Activated T-cell treated with anti-CD3 and anti-CD28 coated beads, Interleukin-2, amount 50 U/mL, for 48 hours (primary cell): ENCODE measurements at regions not wholly inside any gene's neighbourhood (a gene's known extent, or its start where the extent isn't known, plus 50 kb on each side); places are given as distances from the start of the nearest gene placed in this dataset.

Experiments
- DNase-seq, 2 experiments: peaks; one replicate each; pipeline ENCODE4 v3.0.0-alpha.2; 2020

DNA sequence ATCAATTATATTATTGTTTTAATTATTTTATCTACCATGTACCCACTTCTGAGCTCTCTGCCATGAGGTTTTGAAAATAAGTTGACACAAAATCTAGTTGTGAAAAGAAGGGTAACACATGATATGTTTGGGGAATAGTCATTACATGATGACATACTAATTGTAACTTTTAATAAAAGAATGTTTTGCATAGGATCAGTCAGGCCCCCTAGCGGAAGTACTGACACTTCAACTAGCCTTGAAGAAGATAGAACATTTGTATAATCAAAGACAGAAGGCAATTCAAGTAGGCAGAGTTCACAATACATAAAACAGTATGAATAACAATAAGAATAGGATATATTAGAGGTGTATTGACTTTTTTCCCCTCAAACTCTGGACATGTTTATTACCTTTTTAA is 1191.0 kb upstream of the AGA start:
- no peak for DNase-seq

DNA sequence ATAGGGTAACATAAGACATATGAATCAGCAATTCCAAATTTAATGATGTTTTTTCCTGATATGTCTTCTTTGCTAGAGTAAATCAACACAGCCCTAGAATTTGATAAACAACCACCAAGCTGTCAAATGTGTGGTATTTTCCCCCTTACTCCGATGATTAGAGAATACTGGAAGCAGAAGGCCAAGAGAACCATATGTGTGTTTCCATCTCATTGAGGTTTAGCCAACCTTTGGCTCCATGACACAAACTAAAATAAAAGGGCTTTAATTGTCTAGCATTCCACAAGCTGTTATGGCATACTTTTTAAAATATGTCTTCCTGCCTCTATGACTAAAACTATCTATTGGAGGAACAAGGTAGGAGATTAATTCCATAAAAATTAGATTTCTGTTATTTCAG is 1222.4 kb upstream of the AGA start:
- DNase-seq, result no peak

DNA sequence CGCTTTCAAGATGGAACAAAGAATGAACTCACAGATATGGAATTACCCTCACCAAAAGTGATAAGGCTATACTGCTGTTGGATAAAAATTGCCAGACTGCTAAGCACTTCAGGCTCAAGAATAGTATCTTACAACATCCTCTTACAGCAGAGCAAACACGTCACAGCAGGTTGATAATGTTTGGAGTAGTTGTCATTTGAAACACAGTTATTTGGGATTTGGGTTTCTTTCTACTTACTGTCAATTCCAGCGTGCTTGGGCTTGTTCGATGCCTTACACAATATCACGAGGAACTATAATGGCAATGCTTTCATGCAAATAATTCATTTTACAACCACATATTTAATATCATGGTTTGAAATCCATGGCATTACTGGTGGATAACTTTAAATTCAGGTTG is 1223.7 kb upstream of the AGA start:
- no peak for DNase-seq

DNA sequence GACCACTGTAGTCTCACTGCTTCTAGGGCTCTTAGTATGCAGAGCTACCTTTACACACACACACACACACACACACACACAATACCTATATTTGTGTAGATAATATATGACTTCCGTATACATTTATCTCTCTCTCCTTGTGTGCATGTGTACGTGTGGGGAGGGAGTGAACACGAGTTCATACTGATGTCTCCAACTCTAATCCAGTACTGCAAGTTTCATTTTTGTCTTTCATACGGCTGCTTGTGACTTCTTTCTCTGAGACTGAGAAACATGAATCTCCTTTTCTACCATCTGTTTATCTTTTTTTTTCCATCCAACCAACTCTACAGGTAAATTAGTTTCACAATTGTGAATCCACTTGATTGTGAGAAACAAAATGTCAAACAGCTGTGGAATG is 1229.5 kb upstream of the AGA start:
- no peak for DNase-seq

DNA sequence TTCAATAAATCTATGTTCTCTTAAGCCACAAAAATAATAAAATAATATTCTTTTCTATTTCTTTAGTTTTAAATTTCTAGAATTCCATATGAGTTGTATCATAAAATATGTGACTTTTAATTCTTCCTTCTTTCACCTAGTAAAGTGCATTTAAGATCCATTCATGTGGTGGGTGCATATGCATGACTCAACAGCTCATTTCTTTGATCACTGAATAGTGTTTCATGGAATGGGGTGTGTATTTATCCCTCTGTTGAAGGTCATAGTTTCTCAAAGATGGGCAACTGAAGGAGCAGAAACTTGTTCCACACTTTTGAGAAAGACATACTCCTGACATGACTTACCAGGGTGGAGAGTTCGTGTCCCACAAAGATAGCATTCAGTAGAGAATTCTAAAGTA is 1230.3 kb upstream of the AGA start:
- DNase-seq, result no peak

DNA sequence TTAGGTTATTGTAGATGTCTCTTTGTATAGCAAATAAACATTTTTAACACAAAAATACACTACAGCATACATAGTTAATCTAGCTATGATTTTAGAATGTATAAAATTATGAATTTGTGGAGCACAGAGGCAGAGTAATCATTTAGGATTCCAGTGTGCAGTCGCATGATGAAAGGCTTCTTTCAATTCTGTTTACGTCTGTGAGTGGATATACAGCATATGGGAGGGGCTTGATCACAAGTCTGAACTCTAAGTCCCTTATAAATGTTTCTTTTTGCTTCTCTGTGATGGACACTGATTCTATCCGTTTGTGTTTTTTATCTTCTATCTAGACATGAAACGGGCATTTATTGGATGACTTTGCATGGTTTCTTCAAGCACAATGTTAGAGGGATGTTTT is 1239.6 kb upstream of the AGA start:
- no peak for DNase-seq

DNA sequence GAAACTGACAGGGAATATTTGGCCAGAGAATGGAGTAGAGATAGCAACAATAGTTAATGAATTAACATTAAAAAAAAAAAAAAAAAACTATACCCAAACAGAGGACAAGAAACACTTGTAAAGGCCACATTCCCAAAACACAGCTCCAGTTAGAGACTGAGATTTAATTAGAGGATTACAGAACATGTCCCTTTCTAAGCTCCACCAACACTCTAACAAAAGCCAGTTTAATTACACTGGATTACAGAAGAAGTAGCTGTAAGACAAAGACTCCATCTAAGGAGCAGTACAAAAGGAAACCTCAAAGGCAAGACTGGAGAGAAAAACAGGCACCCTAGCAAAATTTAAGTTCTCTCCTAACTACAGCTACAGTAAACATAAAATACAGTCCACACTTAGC is 1247.7 kb upstream of the AGA start:
- DNase-seq, result no peak

DNA sequence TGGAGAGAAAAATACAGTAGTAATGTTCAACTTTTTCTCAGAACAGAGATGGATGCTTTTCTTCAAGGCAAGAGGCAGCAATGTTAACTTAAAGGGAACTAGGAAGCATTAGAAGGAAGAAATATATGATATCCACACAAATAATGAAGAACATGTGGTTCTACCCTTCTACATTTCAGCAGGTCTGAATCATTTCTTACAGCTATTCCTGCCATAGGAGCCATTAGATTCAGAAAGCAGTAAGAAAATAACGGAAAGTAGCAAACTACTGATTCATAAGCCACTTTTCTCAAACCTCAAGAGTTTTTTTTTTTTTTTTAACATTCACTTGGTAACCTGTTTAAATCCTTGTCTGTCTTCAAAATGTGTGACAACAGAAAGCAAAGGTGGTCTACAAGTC is 1251.6 kb upstream of the AGA start:
- DNase-seq, result no peak

DNA sequence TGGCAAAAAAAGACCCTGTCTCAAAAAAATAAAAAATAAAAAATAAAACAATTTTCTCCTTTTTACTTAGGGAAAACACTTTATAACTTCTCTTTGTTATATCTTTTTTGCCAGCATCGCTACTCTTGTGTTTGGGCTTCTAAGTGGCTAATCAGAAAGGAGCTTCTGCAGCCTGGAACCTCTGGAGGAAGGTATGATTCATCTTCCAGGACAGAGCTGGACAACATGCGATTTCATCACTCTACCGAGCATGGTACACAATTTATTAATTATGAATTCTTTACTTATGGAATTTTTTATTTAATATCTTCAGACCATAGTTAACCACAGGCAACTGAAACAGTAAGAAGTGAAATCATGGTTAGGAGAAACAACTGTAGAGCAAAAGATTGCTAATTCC is 1254.3 kb upstream of the AGA start:
- DNase-seq, result no peak

DNA sequence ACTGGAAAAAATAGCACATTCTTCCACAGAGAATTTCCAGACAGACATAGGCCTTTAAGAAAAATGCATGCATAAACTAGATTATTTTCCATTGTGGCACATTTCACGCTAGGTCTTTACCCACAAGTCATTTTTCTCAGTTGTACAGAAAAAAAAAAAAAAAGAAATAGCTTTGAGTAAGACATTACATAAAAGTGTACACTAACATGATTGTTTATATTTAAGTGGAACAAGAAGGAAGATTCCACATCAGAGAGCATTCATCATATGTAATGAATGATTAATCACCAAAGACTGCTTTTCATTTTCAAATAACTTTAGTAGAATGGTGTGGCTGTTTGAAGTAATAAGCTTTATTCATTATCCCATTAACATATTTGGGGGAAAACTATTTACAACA is 1270.2 kb upstream of the AGA start:
- no peak for DNase-seq

DNA sequence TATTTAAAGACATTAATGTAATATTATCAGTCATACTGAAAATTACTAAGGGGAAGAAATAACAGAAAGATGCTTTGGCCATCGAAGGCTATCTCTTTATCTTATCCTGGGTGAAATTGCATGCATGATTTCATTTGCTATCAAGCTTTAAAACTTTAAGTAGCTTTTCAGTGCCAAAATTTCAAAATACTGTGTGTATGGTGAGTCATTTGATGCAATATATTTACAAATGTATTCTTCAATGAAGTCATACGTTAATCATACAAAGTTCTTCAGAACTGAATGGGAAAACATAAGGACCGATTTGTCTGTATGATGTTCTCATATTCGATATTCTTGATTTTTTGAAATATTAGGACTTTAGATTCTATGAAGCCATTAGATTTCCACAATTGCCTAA is 1295.8 kb upstream of the AGA start:
- DNase-seq, result no peak

DNA sequence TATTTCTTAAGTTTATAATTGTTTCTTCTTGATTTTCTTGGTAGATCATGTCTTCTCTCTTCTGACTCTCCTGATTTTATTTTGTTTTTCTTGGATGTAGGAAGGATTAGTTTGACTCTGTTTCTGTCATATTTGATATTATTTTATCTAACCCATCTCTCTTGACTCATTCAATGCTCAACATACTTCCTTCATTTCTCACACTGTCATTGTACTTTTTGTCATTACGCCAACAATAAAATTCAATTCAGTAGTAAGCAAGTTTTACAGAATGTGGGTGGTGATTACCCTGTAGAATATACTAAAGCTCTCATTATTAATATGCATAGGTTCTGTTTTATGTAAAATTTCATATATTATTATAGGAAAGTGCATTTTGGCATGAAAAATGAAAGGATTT is 1303.0 kb upstream of the AGA start:
- DNase-seq, result no peak

DNA sequence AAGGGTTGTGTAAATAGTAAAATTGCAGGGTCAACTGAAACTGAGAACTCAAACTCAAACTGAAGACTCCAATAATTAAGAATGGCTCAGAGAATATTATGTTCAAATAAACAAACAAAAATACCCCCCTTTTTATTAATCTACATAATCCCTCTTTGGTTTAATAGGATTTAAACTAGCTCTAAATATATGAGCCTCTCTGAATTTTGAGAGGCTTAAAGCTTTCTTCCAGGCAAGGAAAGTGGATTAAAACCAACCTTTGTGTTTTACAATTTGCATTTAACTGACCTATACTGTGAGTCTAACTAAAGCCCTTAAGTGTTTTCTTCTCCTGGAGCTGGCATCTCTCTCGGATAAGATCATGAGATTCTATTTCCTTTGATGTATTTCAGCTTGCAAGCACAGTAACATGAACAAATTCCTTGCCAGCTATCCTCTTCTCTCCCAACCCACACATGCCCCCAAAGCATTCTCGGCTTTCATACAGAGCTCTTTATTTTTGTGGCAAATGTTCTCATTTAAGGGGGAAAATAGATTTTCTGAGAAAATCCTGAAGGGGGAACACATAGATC is 1310.8 kb upstream of the AGA start:
- no peak for DNase-seq

DNA sequence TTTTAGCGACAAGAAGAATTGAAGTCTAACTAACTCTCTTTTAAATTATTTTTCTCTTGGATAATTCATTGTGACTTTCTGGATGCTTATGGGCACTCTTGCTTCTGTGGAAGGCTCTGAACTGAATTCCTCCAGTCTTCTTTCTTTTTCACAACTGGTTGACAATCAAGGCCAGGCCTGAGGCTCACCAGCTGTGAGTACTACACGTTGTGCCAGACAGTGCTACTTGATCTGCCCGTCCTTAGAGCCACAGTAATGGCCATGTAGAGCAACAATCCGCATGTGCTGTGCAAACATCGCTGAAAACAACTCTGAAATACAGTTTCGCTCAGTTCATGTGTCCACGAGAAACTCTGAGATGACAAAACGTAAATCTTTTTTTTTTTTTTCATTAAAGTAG is 1336.3 kb upstream of the AGA start:
- DNase-seq, result no peak

DNA sequence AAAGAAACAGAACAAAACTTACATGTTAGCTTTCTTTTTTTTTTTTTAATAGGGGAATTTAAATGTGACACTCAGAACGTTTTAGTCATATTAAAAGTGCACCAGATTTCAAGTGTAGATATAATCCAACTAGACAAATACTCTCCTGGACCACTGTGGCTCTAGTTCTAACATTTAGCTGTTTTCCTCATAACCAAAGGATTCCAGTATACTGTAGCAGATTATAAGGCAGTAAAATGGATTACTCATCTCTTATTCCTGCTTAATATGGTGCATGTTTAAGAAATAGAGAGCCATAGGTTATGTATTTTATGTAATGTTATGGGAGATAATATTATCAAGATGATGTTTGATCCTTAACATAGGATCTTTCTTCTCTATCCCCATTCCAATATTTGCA is 1339.5 kb upstream of the AGA start:
- DNase-seq, result no peak

DNA sequence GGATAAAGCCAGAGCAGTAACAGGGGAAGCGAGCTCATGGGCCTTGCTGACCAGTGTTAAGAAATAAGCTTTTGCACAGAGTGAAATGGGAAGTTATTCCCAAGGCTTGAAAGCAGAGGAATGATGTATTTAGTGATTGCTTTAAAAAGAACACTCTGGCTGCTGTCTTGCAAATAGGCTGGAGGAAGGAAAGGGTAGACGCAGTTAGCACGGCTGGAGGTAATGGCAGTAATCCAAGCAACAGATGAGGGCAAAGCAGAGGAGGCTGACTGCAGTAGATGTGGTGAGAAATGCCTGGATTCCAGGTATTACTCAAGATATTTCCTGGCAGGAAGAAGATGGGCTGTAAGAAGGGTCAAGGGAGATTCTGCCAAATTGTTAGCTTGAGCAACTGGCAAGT is 1342.3 kb upstream of the AGA start:
- no peak for DNase-seq

DNA sequence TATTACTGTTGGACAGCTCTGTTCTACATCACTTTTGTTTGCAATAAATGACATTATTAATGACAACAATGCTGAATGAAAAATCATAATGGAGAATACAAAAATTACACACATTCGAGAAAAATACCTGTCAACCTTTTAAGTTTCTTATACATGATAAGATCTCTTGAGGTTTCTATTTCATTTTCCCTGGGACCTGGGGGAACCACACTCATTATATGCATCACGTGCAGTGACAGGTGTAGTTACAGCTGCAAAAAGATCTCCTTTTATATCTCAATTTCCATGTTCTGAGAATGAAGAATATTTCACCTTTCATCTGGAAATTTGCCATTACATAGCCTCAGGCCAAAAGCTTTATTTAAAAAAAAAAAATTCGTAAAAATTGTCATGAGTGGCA is 1347.0 kb upstream of the AGA start:
- no peak for DNase-seq

DNA sequence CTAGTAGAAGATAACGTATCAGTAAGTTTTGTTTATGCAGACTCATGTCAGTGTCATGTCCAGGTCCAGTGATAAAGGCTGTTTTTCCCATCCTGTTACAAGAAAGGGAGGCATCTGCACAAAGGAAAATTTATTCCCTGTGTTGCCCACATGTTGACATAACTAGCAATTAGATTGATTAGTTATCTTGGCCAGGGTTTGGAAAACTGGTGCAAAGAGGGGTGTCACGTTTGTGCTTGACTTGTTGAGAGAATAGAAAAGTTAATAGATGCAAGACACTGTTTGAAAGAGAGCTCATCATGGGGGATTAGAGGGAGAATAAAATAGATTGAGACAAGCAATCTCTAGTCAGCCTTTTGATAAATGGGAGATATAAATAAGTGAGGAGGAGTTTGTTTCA is 1357.0 kb upstream of the AGA start:
- no peak for DNase-seq

DNA sequence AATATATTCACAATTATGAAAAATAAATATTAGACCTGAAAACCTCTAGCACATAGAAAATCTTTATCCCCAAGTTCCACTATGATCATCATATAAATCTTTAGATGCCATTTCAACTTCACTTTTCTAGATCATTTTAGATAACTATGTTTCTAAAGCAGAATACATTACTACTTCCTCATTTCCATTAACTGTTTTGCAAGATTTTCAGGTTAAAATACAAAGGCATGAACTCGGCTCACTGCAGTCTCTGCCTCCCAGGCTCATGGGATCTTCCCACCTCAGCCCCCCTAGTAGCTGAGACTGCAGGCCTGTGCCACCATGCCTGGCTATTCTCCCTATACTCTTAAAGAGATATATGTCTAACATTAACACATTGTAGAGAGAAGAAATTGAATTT is 1365.9 kb upstream of the AGA start:
- DNase-seq, result no peak

DNA sequence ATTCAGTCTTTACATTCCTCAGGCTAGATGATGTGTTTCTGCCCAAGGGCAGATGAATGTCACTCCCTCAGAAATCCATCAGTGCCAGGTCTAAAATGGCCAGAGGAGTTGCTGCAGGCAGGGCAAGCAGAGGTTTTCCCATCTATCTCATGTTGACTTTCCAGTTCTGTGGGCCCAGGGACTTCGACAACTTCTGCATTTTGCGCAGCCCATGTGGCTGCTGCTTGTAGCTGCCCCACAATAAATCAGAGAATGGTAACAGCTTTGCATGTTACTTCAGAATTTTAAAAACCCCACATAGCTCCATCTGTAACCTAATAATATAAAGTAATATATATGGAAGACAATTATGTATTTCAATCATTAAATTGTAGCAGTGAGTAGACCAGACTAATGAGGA is 1367.7 kb upstream of the AGA start:
- DNase-seq, result no peak

DNA sequence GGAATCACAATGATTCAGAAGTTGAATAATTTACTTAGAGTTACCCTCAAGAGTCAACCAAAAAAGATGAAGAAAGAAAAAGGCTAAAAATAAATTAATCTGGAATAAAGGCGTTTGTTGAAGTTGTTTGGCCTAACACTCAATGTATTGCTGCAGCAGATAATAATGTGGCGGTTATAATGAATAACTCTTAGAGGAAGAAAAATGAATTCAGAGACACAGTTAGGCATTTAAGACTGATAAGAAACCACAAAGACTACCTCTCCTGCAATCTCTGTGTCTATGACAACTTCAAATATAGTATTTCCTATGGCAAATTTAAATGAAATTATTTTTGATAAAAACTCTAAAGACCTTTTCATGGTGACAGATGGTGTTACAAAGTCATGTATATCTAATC is 1369.1 kb upstream of the AGA start:
- DNase-seq, result no peak

DNA sequence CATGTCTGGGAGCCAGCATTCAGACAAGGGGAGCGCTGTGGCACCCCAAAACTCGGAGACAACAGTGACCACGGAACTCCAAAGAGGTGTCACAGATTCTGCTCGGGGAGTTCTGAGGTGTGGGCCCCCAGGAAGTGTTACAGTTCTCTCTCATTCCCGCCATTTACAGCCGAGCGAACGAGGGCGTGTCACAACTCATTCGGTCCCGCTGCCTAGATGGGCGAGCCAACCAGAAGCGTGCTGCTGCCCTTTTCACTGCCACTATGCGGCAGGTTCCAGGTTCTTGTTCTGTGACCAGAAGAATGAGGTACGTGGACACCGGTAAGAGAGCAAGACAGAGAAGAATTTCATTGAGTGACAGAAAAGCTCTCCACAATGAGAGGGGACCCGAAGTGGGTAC is 1370.6 kb upstream of the AGA start:
- no peak for DNase-seq

DNA sequence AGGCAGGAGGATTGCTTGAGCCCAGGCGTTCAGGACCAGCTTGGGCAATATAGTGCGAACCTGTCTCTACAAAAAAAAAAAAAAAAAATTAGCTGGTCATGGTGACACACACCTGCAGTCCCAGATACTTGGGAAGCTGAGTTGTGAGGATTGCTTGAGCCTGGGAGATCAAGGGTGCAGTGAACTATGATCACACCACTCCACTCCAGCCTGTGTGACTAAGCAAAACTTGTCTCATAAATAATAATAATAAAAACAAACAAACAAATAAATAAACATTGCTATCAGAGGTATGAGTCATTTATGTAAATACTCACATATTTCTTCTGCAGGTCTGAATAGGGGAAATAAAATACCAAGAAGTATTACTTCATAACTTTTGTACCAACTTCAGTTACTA is 1372.7 kb upstream of the AGA start:
- DNase-seq, result no peak

DNA sequence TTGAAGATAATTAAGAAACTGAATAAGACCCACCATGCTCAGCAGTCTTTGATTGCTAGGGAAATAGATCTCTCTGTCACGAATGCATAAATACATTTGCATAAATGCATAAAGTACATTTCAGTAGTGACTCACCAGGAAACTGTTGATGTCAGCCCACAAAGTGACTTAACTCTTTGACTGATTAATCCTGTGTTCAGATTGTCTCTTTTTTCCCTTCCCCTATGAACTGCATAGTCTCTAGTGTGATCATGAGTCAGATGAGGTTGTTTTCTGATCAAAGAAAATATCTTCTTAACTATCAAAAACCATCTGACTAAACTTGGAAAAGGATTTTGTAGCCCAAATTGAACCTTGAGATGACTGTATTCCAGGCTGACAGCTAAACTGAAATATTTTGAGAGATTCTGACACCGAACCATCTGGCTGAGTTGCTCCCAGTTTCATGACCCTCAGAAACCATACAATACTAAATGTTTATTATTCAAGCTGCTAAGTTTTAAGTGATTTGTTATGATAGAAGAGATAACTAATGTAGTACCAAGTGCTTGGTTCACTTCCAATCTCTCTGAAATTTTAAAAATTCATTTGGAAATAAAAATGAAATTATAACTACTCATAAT is 1381.5 kb upstream of the AGA start:
- no peak for DNase-seq

DNA sequence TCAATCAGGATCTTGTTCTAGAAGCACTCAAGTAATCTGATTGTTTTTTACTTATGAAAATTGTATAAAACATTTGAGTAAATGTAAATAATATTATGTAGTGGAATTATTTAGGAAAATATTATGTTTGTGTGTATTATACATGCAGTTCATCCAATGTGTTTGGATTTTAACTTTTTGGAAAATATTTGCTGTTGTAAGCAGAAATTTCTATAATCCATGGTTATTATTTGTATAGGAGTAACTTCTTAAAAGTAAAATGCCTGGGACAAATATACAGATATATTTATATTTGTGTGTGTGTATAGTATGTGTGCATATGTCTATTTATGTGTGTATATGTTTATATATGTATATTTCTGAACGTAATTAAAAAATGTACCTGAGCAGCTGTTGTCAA is 1394.6 kb upstream of the AGA start:
- DNase-seq, result no peak

DNA sequence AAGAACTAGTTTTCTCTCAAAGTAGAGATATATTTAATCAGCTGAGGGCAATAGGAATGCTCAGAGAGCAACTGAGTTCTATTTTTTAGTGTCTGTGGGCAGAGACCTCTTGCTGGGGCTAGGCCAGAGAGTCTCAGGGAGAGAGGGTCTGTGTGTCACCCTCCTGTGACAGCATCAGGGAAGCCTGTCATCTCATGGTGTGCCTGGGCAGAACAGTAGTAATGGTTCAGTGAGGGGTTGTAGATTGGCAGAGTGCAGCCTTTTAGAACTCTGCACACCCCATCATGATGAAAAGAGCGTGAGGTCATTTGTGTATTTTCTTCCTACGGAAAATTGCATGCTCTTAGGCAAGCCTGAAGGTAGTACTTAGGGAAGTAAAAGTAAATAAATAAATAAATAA is 1396.5 kb upstream of the AGA start:
- DNase-seq, result no peak
